HepG2 (cell line): ENCODE measurements at regions not wholly inside any gene's neighbourhood (a gene's known extent, or its start where the extent isn't known, plus 50 kb on each side); places are given as distances from the start of the nearest gene placed in this dataset.

Experiments
- ATAC-seq: fragments of 200-7000 bp; cut with Tn5 transposase; 3 replicates; pipeline ENCODE4 v1.9.1; 2020; ENCODE audit warnings: mild to moderate bottlenecking, moderate library complexity
- BruUV-seq: library from RNA; stranded (reverse); fragments of 400-500 nt; replicated peaks from 2 replicates; lab custom pipeline; 2021; lab: Mats Ljungman, UMichigan
- CTCF ChIA-PET: fragments of 300-600 bp; formaldehyde crosslinking; extraction: SDS; loops from one replicate; lab custom pipeline; 2021; ENCODE audit warnings: low total read pairs, inconsistent platforms, low intra/inter-chr PET ratio; lab: Yijun Ruan, JAX
- POLR2A ChIA-PET: fragments of 350-600 bp; sonication (Branson Sonifier 250); formaldehyde crosslinking; loops from one replicate; lab custom pipeline; 2020; ENCODE audit warnings: antibody characterized with exemption, inconsistent platforms; lab: Yijun Ruan, JAX
- DNase-seq: peaks from one replicate; pipeline ENCODE4 v3.0.0-alpha.2; 2015; ENCODE audit warnings: low spot score
- FAIRE-seq: peaks from 3 replicates; lab custom pipeline; 2011; peaks lifted over from hg19 to GRCh38; lab: Jason Lieb, UNC
- H2AFZ ChIP-seq: one replicate; pipeline ENCODE4 v1.6.1; 2011; ENCODE audit warnings: low read length, inconsistent platforms
- H3K27ac ChIP-seq: fragments of 300-600 bp; 3 replicates; pipeline ENCODE4 v1.8.0; 2011; ENCODE audit warnings: mixed run types, mild to moderate bottlenecking, mixed read lengths, low read length, inconsistent platforms; ENCODE audit not compliant: insufficient read depth; ENCODE audit errors: extremely low read length
- H3K27me3 ChIP-seq, 2 experiments: fragments of 200-600 bp in 1 of 2; 2 replicates in 1 of 2; 3 replicates in 1 of 2; pipeline versions ENCODE4 v1.6.0 to v1.8.0; 2011; ENCODE audit warnings: low read length in 2 of 2, mild to moderate bottlenecking in 2 of 2, moderate library complexity in 2 of 2, inconsistent platforms in 1 of 2; ENCODE audit not compliant: insufficient read depth in 2 of 2, control insufficient read depth in 1 of 2
- H3K36me3 ChIP-seq, 2 experiments: fragments of 200-600 bp in 1 of 2; replicated peaks in 1 of 2; 2 replicates in 1 of 2; 3 replicates in 1 of 2; pipeline versions ENCODE4 v1.5.1 to v1.8.0; 2011; ENCODE audit warnings: low read length in 2 of 2, inconsistent platforms in 1 of 2; ENCODE audit not compliant: insufficient read depth in 2 of 2, control insufficient read depth in 1 of 2
- H3K4me1 ChIP-seq: 2 replicates; pipeline ENCODE4 v1.5.1; 2012; ENCODE audit warnings: low read length, inconsistent platforms; ENCODE audit not compliant: insufficient read depth
- H3K4me2 ChIP-seq: 2 replicates; pipeline ENCODE4 v1.6.0; 2011; ENCODE audit warnings: low read depth, low read length, inconsistent platforms
- H3K4me3 ChIP-seq, 3 experiments: fragments of 200-600 bp in 1 of 3; sonication (generic), shearing (Covaris generic) in 1 of 3; replicated peaks in 1 of 3; 2 replicates each; pipeline ENCODE4 v1.5.1; 2011 to 2016; ENCODE audit warnings: low read length in 3 of 3, inconsistent platforms in 2 of 3, low read depth in 2 of 3, mild to moderate bottlenecking in 2 of 3, control low read depth in 1 of 3, mixed read lengths in 1 of 3; ENCODE audit not compliant: insufficient read depth in 1 of 3
- H3K79me2 ChIP-seq: one replicate; pipeline ENCODE4 v1.6.1; 2011; ENCODE audit warnings: low read length, inconsistent platforms; ENCODE audit not compliant: insufficient read depth
- H3K9ac ChIP-seq: 2 replicates; pipeline ENCODE4 v1.6.0; 2011; ENCODE audit warnings: mild to moderate bottlenecking, low read depth, low read length, inconsistent platforms; ENCODE audit not compliant: insufficient read depth
- H3K9me3 ChIP-seq: 2 replicates; pipeline ENCODE4 v1.5.1; 2012; ENCODE audit warnings: mild to moderate bottlenecking, low read length
- H4K20me1 ChIP-seq: 2 replicates; pipeline ENCODE4 v1.6.0; 2011; ENCODE audit warnings: inconsistent platforms, mild to moderate bottlenecking, low read length, moderate library complexity; ENCODE audit not compliant: insufficient read depth
- CEBPB ChIP-seq: IDR thresholded peaks from 2 replicates; pipeline ENCODE4 v1.6.1; 2011; ENCODE audit warnings: low read depth, low read length, improper control_type of control experiment, borderline replicate concordance
- CEBPZ ChIP-seq: IDR thresholded peaks from 2 replicates; pipeline ENCODE4 v1.6.1; 2012; ENCODE audit warnings: low read length, improper control_type of control experiment
- PPARG ChIP-seq: conservative IDR thresholded peaks from 2 replicates; pipeline ENCODE4 v1.6.1; 2016; ENCODE audit warnings: missing biosample characterization, missing genetic modification reagents
- PREB ChIP-seq: sonication (generic); formaldehyde crosslinking; IDR thresholded peaks from 2 replicates; pipeline ENCODE4 v1.4.0; 2020; ENCODE audit warnings: missing genetic modification reagents
- WGBS: methylation state at CpG from one replicate; pipeline ENCODE4 v1.1.6; 2017; ENCODE audit warnings: low lambda C conversion rate; 5-methylcytosine and 5-hydroxymethylcytosine counted together
- in situ Hi-C: cut with HindIII; loops from 2 replicates; pipeline ENCODE4 v1.10.0; 2017; ENCODE audit warnings: low pct_unique_long_range_greater_than_20kb; ENCODE audit not compliant: extremely low pct_ligation_motif_present
- intact Hi-C: fragments of 100-400 bp; cut with micrococcal nuclease; formaldehyde crosslinking; loops from one replicate; pipeline ENCODE4 v1.10.0; 2022; ENCODE audit not compliant: unreplicated experiment

- Histone ChIP-seq H3K4me1 (no peaks in the 10 kb centered on the region), H3K27ac (no peak overlapping the region), H3K9ac (no peak overlapping the region), H3K27me3 (0 out of 5 replicates have a peak, but pooled peaks cover 0 to 3% of the 10 kb centered on the region in 2 experiments), H3K4me3 (no peak overlapping the region), H4K20me1 (no peaks in the 10 kb centered on the region), H3K9me3 (no peaks in the 10 kb centered on the region), H3K4me2 (no peak overlapping the region), H2AFZ (no peak overlapping the region), H3K79me2 (no peaks in the 10 kb centered on the region), H3K36me3 (no peaks in the 10 kb centered on the region)
- DNase-seq: no peak
- WGBS: 5% methylated on average over 6 of the region's 6 CpGs
- no peak for ATAC-seq
- in situ Hi-C loops (no loop called here), intact Hi-C loops (no loop called here)
- ChIA-PET POLR2A (no interaction called here), CTCF (no interaction called here)
- FAIRE-seq: no peak
- no peak for TF ChIP-seq PREB (CRISPR knock-in tag)
- peak; percentile 2; the same call in 1 of the 2 replicates for TF ChIP-seq CEBPB
- TF ChIP-seq PPARG (CRISPR knock-in tag): no peak
- no peak for TF ChIP-seq CEBPZ
- BruUV-seq: no TSS peak
Measured at GRCh38 chr17:56034197-56034635, 119.1 kb upstream of the ANKFN1 start.
